WTC11 (cell line): ENCODE measurements at regions not wholly inside any gene's neighbourhood (a gene's known extent, or its start where the extent isn't known, plus 50 kb on each side); places are given as distances from the start of the nearest gene placed in this dataset.

Experiments used
- ATAC-seq: fragments of 200-7000 bp; cut with Tn5 transposase; 2 replicates; pipeline ENCODE4 v1.10.0; 2021; ENCODE audit warnings: mild to moderate bottlenecking, moderate library complexity
- CTCF ChIA-PET: fragments of 300-600 bp; sonication (Branson Sonifier 250); formaldehyde crosslinking; loops from one replicate; lab custom pipeline; 2021; ENCODE audit warnings: antibody characterized with exemption; lab: Charles Lee
- POLR2A ChIA-PET: fragments of 350-600 bp; sonication (Branson Sonifier 250); formaldehyde crosslinking; loops from one replicate; lab custom pipeline; 2021; ENCODE audit warnings: antibody characterized with exemption; lab: Charles Lee
- DNase-seq: peaks from one replicate; pipeline ENCODE4 v3.0.0; 2021; ENCODE audit warnings: low spot score
- H3K27ac Mint-ChIP-seq: 2 replicates; pipeline ENCODE4 v1.8.0; 2021; ENCODE audit warnings: mixed read lengths
- H3K27me3 Mint-ChIP-seq: 2 replicates; pipeline ENCODE4 v1.8.0; 2021; ENCODE audit warnings: low read depth, mild to moderate bottlenecking, moderate library complexity, mixed read lengths
- H3K36me3 Mint-ChIP-seq: 2 replicates; pipeline ENCODE4 v1.8.0; 2021; ENCODE audit warnings: mixed read lengths
- H3K4me1 Mint-ChIP-seq: 2 replicates; pipeline ENCODE4 v1.8.0; 2022; ENCODE audit warnings: mixed read lengths
- H3K4me3 Mint-ChIP-seq: 2 replicates; pipeline ENCODE4 v1.8.0; 2021; ENCODE audit warnings: mild to moderate bottlenecking, moderate library complexity, mixed read lengths
- H3K9me3 Mint-ChIP-seq: 2 replicates; pipeline ENCODE4 v1.8.0; 2021; ENCODE audit warnings: mixed read lengths
- CREM ChIP-seq: sonication (generic); formaldehyde crosslinking; IDR thresholded peaks from 2 replicates; pipeline ENCODE4 v1.8.1; 2022; ENCODE audit warnings: mild to moderate bottlenecking, missing genetic modification reagents, moderate library complexity
- FOXP1 ChIP-seq: sonication (generic); formaldehyde crosslinking; IDR thresholded peaks from 2 replicates; pipeline ENCODE4 v1.8.0; 2022; ENCODE audit warnings: missing genetic modification reagents, mild to moderate bottlenecking, moderate library complexity, borderline replicate concordance
- JUN ChIP-seq: sonication (generic); formaldehyde crosslinking; IDR thresholded peaks from 2 replicates; pipeline ENCODE4 v1.8.0; 2023; ENCODE audit warnings: mild to moderate bottlenecking, missing genetic modification reagents
- NFYB ChIP-seq: sonication (generic); formaldehyde crosslinking; conservative IDR thresholded peaks from 2 replicates; pipeline ENCODE4 v1.8.0; 2022; ENCODE audit warnings: low read depth, missing genetic modification reagents
- NR3C1 ChIP-seq: sonication (generic); formaldehyde crosslinking; conservative IDR thresholded peaks from 2 replicates; pipeline ENCODE4 v1.8.1; 2023; ENCODE audit warnings: low read depth, mild to moderate bottlenecking, missing genetic modification reagents
- OVOL2 ChIP-seq: fragments of 250-450 bp; sonication (Bioruptor Pico); IDR thresholded peaks from 2 replicates; pipeline ENCODE4 v1.9.0; 2021; ENCODE audit warnings: mild to moderate bottlenecking, borderline replicate concordance
- RORB ChIP-seq: fragments of 250-450 bp; sonication (Bioruptor Pico); IDR thresholded peaks from 2 replicates; pipeline ENCODE4 v1.9.0; 2021; ENCODE audit warnings: mild to moderate bottlenecking
- ZNF138 ChIP-seq: sonication (generic); formaldehyde crosslinking; conservative IDR thresholded peaks from 2 replicates; pipeline ENCODE4 v1.8.1; 2022; ENCODE audit warnings: mild to moderate bottlenecking, moderate library complexity, missing genetic modification reagents
- ZNF317 ChIP-seq: sonication (generic); formaldehyde crosslinking; IDR thresholded peaks from 2 replicates; pipeline ENCODE4 v1.8.1; 2023; ENCODE audit warnings: low read depth, mild to moderate bottlenecking, moderate library complexity, missing genetic modification reagents, borderline replicate concordance
- ZNF423 ChIP-seq: fragments of 250-450 bp; sonication (Bioruptor Pico); IDR thresholded peaks from 2 replicates; pipeline ENCODE4 v2.1.2; 2022; ENCODE audit warnings: mild to moderate bottlenecking, moderate library complexity
- TF ChIP-seq, protein P1 (sequence below): fragments of 250-450 bp; sonication (Bioruptor Pico); IDR thresholded peaks from 2 replicates; pipeline ENCODE4 v1.8.0; 2021; ENCODE audit warnings: mild to moderate bottlenecking
- TF ChIP-seq, protein P2 (sequence below): sonication (generic); formaldehyde crosslinking; IDR thresholded peaks from 2 replicates; pipeline ENCODE4 v1.8.1; 2023; ENCODE audit warnings: mild to moderate bottlenecking, missing genetic modification reagents
- TF ChIP-seq, protein P3 (sequence below): sonication (generic); formaldehyde crosslinking; IDR thresholded peaks from 2 replicates; pipeline ENCODE4 v1.8.1; 2022; ENCODE audit warnings: mild to moderate bottlenecking, moderate library complexity, missing genetic modification reagents
- TF ChIP-seq, protein P4 (sequence below): fragments of 200-600 bp; IDR thresholded peaks from 2 replicates; pipeline ENCODE4 v1.8.0; 2022; ENCODE audit warnings: antibody characterized with exemption
- TF ChIP-seq, protein P5 (sequence below): fragments of 250-450 bp; sonication (Bioruptor Pico); conservative IDR thresholded peaks from 2 replicates; pipeline ENCODE4 v1.9.0; 2021; ENCODE audit warnings: mild to moderate bottlenecking
- TF ChIP-seq, protein P6 (sequence below): sonication (generic); formaldehyde crosslinking; IDR thresholded peaks from 2 replicates; pipeline ENCODE4 v1.8.1; 2023; ENCODE audit warnings: mild to moderate bottlenecking, missing genetic modification reagents, moderate library complexity
- TF ChIP-seq, protein P7 (sequence below): sonication (generic); formaldehyde crosslinking; IDR thresholded peaks from 2 replicates; pipeline ENCODE4 v1.8.1; 2023; ENCODE audit warnings: mild to moderate bottlenecking, moderate library complexity, missing genetic modification reagents
- TF ChIP-seq, protein P8 (sequence below): sonication (generic); formaldehyde crosslinking; conservative IDR thresholded peaks from 2 replicates; pipeline ENCODE4 v1.8.1; 2022; ENCODE audit warnings: mild to moderate bottlenecking, missing genetic modification reagents
- TF ChIP-seq, protein P9 (sequence below): sonication (generic); formaldehyde crosslinking; conservative IDR thresholded peaks from 2 replicates; pipeline ENCODE4 v1.8.1; 2023; ENCODE audit warnings: mild to moderate bottlenecking, low read depth, missing genetic modification reagents, moderate library complexity

DNA sequence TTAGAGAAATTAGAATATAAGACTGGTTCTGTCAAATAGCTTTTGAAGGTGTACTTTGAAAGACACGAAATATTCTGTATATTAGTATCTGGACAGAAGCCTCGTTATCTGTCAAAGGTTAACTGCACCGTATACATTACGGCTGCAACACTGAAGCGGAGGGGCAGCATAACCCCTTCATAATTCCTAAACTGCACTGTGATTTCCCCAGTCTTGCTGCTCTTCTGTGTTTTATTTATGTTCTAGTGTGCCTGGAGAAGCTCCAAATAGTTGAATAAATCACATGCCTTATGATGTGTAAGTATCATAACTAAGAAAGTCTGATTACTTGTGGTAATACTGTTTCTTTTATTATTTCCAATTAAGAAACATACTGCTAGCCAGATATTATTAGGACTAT is 285.7 kb upstream of the ROBO2 start (continued):
- TF ChIP-seq CREM (CRISPR knock-in tag), result no peak
- TF ChIP-seq, protein P1, sequence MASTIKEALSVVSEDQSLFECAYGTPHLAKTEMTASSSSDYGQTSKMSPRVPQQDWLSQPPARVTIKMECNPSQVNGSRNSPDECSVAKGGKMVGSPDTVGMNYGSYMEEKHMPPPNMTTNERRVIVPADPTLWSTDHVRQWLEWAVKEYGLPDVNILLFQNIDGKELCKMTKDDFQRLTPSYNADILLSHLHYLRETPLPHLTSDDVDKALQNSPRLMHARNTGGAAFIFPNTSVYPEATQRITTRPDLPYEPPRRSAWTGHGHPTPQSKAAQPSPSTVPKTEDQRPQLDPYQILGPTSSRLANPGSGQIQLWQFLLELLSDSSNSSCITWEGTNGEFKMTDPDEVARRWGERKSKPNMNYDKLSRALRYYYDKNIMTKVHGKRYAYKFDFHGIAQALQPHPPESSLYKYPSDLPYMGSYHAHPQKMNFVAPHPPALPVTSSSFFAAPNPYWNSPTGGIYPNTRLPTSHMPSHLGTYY (CRISPR knock-in tag), result no peak
- TF ChIP-seq, protein P2, sequence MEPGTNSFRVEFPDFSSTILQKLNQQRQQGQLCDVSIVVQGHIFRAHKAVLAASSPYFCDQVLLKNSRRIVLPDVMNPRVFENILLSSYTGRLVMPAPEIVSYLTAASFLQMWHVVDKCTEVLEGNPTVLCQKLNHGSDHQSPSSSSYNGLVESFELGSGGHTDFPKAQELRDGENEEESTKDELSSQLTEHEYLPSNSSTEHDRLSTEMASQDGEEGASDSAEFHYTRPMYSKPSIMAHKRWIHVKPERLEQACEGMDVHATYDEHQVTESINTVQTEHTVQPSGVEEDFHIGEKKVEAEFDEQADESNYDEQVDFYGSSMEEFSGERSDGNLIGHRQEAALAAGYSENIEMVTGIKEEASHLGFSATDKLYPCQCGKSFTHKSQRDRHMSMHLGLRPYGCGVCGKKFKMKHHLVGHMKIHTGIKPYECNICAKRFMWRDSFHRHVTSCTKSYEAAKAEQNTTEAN (CRISPR knock-in tag), result no peak
- TF ChIP-seq ZNF423, result no peak
- TF ChIP-seq, protein P3, sequence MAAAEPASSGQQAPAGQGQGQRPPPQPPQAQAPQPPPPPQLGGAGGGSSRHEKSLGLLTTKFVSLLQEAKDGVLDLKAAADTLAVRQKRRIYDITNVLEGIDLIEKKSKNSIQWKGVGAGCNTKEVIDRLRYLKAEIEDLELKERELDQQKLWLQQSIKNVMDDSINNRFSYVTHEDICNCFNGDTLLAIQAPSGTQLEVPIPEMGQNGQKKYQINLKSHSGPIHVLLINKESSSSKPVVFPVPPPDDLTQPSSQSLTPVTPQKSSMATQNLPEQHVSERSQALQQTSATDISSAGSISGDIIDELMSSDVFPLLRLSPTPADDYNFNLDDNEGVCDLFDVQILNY, result no peak
- no peak for TF ChIP-seq ZNF138
- TF ChIP-seq, protein P4, sequence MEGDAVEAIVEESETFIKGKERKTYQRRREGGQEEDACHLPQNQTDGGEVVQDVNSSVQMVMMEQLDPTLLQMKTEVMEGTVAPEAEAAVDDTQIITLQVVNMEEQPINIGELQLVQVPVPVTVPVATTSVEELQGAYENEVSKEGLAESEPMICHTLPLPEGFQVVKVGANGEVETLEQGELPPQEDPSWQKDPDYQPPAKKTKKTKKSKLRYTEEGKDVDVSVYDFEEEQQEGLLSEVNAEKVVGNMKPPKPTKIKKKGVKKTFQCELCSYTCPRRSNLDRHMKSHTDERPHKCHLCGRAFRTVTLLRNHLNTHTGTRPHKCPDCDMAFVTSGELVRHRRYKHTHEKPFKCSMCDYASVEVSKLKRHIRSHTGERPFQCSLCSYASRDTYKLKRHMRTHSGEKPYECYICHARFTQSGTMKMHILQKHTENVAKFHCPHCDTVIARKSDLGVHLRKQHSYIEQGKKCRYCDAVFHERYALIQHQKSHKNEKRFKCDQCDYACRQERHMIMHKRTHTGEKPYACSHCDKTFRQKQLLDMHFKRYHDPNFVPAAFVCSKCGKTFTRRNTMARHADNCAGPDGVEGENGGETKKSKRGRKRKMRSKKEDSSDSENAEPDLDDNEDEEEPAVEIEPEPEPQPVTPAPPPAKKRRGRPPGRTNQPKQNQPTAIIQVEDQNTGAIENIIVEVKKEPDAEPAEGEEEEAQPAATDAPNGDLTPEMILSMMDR, result no peak
- TF ChIP-seq, protein P5, sequence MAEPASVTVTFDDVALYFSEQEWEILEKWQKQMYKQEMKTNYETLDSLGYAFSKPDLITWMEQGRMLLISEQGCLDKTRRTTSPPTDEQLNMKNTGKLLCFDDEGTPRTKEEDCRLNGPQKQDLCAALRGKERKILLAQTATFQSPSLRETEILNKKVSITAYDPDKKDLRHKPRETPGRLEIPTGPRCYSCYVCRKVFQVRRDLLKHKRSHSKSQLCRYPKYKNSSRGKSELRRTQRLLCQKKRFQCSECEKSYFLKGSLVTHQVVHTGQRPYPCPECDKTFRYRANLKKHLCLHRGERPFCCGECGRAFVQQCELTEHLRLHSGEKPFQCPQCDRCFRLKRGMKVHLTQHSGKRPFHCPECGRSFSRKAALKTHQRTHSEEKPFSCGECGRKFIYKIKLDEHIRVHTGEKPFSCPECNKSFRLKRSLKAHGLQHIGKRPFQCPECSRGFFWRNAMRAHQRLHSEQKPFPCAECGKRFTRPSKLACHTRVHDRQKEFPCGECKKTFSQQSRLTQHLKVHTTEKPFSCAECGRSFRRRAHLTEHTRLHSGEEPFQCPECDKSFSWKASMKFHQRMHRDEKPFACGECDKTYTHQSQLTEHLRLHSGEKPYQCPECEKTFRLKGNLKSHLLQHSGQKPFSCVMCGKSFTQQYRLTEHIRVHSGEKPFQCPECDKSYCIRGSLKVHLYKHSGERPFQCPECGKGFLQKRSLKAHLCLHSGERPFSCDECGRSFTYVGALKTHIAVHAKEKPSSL, result no peak
- no peak for TF ChIP-seq JUN
- no peak for TF ChIP-seq RORB (CRISPR knock-in tag)
- no peak for TF ChIP-seq OVOL2
- TF ChIP-seq FOXP1 (CRISPR knock-in tag), result no peak

DNA sequence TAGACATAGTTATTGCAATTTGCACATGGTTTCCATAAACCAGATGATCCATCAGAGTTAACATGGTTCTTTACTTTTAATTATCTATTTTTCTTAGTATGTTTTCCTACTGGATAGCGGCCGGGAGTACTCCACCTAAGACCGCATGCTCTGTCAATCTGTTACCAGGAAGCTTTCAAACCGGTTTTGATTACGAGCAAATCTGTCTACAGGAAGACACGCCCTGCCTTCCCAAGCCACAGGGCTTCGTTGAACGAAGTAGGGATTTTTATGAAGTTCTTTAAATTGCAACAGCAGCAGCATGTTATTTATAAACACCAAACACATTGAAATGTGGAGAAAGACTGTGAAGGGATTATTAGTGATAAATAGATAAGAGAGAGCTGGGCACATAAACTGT is 283.3 kb upstream of the ROBO2 start:
- ATAC-seq (no peak), DNase-seq (no peak)
- no peaks in the 10 kb centered on the region for H3K36me3 Mint-ChIP-seq
- no peaks in the 10 kb centered on the region for H3K27me3 Mint-ChIP-seq
- no peaks in the 10 kb centered on the region for H3K9me3 Mint-ChIP-seq
- no peak overlapping the region for H3K27ac Mint-ChIP-seq
- CTCF ChIA-PET, result no interaction called here
- no peaks in the 10 kb centered on the region for H3K4me1 Mint-ChIP-seq
- H3K4me3 Mint-ChIP-seq, result no peak overlapping the region
- POLR2A ChIA-PET, result no interaction called here
- no peak for TF ChIP-seq NFYB
- no peak for TF ChIP-seq ZNF317 (CRISPR knock-in tag)
- TF ChIP-seq, protein P6, sequence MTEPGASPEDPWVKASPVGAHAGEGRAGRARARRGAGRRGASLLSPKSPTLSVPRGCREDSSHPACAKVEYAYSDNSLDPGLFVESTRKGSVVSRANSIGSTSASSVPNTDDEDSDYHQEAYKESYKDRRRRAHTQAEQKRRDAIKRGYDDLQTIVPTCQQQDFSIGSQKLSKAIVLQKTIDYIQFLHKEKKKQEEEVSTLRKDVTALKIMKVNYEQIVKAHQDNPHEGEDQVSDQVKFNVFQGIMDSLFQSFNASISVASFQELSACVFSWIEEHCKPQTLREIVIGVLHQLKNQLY, result no peak
- TF ChIP-seq, protein P1 (CRISPR knock-in tag), result no peak
- TF ChIP-seq NR3C1 (CRISPR knock-in tag), result no peak
- TF ChIP-seq, protein P7, sequence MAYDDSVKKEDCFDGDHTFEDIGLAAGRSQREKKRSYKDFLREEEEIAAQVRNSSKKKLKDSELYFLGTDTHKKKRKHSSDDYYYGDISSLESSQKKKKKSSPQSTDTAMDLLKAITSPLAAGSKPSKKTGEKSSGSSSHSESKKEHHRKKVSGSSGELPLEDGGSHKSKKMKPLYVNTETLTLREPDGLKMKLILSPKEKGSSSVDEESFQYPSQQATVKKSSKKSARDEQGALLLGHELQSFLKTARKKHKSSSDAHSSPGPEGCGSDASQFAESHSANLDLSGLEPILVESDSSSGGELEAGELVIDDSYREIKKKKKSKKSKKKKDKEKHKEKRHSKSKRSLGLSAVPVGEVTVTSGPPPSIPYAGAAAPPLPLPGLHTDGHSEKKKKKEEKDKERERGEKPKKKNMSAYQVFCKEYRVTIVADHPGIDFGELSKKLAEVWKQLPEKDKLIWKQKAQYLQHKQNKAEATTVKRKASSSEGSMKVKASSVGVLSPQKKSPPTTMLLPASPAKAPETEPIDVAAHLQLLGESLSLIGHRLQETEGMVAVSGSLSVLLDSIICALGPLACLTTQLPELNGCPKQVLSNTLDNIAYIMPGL (CRISPR knock-in tag), result no peak
- TF ChIP-seq, protein P4, result no peak
- TF ChIP-seq, protein P8, sequence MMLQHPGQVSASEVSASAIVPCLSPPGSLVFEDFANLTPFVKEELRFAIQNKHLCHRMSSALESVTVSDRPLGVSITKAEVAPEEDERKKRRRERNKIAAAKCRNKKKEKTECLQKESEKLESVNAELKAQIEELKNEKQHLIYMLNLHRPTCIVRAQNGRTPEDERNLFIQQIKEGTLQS (CRISPR knock-in tag), result no peak
- TF ChIP-seq, protein P9, sequence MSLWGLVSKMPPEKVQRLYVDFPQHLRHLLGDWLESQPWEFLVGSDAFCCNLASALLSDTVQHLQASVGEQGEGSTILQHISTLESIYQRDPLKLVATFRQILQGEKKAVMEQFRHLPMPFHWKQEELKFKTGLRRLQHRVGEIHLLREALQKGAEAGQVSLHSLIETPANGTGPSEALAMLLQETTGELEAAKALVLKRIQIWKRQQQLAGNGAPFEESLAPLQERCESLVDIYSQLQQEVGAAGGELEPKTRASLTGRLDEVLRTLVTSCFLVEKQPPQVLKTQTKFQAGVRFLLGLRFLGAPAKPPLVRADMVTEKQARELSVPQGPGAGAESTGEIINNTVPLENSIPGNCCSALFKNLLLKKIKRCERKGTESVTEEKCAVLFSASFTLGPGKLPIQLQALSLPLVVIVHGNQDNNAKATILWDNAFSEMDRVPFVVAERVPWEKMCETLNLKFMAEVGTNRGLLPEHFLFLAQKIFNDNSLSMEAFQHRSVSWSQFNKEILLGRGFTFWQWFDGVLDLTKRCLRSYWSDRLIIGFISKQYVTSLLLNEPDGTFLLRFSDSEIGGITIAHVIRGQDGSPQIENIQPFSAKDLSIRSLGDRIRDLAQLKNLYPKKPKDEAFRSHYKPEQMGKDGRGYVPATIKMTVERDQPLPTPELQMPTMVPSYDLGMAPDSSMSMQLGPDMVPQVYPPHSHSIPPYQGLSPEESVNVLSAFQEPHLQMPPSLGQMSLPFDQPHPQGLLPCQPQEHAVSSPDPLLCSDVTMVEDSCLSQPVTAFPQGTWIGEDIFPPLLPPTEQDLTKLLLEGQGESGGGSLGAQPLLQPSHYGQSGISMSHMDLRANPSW (CRISPR knock-in tag), result no peak
